Neural crest cell (in vitro differentiated cells): ENCODE measurements at regions not wholly inside any gene's neighbourhood (a gene's known extent, or its start where the extent isn't known, plus 50 kb on each side); places are given as distances from the start of the nearest gene placed in this dataset.

Experiments used
- DNase-seq: peaks from one replicate; pipeline ENCODE4 v3.0.0; 2021; ENCODE audit warnings: low read depth, mixed read lengths, low spot score
- H3K27ac Mint-ChIP-seq: one replicate; pipeline ENCODE4 v1.8.0; 2021; ENCODE audit warnings: mild to moderate bottlenecking, mixed read lengths; ENCODE audit not compliant: unreplicated experiment
- H3K27me3 Mint-ChIP-seq: 2 replicates; pipeline ENCODE4 v1.8.0; 2021; ENCODE audit warnings: low read depth, mild to moderate bottlenecking, mixed read lengths
- H3K36me3 Mint-ChIP-seq: 2 replicates; pipeline ENCODE4 v1.8.0; 2021; ENCODE audit warnings: low read depth, mild to moderate bottlenecking, mixed read lengths
- H3K4me1 Mint-ChIP-seq: 2 replicates; pipeline ENCODE4 v1.8.0; 2021; ENCODE audit warnings: mixed read lengths
- H3K4me3 Mint-ChIP-seq: one replicate; pipeline ENCODE4 v1.8.0; 2021; ENCODE audit warnings: mild to moderate bottlenecking, mixed read lengths
- H3K9me3 Mint-ChIP-seq: 2 replicates; pipeline ENCODE4 v1.8.0; 2021; ENCODE audit warnings: mixed read lengths
- TF ChIP-seq, protein P1 (sequence below): fragments of 200-600 bp; sonication (generic); conservative IDR thresholded peaks from 2 replicates; pipeline ENCODE4 v1.5.0; 2021; ENCODE audit warnings: antibody characterized with exemption, mild to moderate bottlenecking

DNA sequence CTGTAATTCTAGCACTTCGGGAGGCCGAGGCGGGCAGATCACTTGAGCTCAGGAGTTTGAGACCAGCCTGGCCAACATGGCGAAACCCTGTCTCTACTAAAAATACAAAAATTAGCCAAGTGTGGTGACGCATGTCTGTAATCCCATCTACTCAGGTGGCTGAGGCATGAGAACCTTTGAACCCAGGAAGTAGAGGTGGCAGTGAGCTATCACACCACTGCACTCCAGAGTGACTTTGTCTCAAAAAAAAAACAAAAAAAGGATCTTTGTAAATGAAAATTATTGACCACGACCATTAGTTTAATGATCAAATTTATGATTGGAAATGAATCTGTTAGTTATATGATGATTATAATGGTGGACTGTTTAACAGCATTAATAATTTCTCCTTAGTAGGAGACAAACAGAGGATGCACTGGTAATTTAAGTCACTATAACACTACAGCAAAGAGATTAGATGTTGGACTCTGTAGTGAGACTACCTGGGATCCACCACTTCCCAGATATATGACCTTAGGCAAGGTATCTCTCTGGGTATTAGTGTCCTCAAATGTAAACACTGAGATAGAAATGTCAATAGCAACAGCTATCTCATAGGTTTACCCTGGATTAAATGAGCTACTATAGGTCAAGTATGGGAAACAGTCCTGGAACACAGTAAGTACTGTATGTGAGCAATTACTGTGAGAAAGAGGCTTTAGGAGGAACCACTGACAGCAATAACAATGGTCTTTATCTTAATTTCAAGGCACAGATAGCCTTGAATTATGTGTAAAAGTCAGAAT lies 214.7 kb downstream of the NOVA1 start:
- Mint-ChIP-seq H3K27me3 (no peaks in the 10 kb centered on the region), H3K4me3 (no peak overlapping the region), H3K9me3 (peaks cover 7% of the 10 kb centered on the region), H3K36me3 (peaks cover 7% of the 10 kb centered on the region), H3K4me1 (peaks cover 7% of the 10 kb centered on the region), H3K27ac (no peak overlapping the region)
- no peak for DNase-seq
- TF ChIP-seq, protein P1, sequence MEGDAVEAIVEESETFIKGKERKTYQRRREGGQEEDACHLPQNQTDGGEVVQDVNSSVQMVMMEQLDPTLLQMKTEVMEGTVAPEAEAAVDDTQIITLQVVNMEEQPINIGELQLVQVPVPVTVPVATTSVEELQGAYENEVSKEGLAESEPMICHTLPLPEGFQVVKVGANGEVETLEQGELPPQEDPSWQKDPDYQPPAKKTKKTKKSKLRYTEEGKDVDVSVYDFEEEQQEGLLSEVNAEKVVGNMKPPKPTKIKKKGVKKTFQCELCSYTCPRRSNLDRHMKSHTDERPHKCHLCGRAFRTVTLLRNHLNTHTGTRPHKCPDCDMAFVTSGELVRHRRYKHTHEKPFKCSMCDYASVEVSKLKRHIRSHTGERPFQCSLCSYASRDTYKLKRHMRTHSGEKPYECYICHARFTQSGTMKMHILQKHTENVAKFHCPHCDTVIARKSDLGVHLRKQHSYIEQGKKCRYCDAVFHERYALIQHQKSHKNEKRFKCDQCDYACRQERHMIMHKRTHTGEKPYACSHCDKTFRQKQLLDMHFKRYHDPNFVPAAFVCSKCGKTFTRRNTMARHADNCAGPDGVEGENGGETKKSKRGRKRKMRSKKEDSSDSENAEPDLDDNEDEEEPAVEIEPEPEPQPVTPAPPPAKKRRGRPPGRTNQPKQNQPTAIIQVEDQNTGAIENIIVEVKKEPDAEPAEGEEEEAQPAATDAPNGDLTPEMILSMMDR = no peak

DNA sequence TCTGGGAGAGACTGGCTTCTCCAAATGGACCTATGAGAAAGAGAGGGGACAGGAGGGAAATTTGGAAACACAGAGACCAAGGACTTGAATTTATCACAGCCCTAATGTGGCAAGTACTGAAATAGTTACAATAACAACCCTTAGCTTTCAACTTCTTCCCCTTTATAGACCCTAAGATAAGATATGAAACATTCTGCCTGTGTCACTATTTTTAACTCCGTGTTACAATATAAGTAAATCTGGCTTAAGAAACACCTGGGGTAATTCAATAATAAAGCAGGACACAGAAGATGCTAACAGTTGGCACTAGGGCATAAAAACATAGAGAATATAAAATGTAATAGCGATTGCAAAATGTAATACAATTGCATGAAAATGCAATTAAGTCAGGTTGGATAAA lies 216.4 kb downstream of the NOVA1 start:
- H3K27me3 Mint-ChIP-seq = no peaks in the 10 kb centered on the region
- peaks cover 7% of the 10 kb centered on the region for H3K36me3 Mint-ChIP-seq
- TF ChIP-seq, protein P1 = no peak
- DNase-seq = no peak
- H3K27ac Mint-ChIP-seq = no peak overlapping the region
- H3K9me3 Mint-ChIP-seq = peaks cover 5% of the 10 kb centered on the region
- peaks cover 7% of the 10 kb centered on the region for H3K4me1 Mint-ChIP-seq
- H3K4me3 Mint-ChIP-seq = no peak overlapping the region

DNA sequence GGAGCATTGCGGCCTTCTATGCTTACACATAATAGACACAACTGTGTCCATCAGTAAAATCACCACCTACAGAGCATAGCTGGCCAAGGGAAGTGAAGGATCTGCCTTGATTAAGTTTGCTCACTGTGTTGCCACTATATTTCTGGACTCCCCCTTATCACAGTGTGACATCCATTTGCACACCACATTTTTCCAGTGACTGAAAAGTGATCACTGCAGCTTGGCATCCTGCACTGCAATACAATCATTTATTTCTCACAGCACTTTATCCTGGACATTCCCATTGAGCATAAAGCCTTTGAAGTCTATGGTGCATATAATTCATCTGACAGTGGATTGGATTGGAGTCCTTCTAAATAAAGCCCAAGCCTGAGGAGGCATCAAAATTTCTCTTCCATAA lies 217.2 kb downstream of the NOVA1 start:
- Mint-ChIP-seq H3K27ac (no peak overlapping the region), H3K9me3 (peaks cover 5% of the 10 kb centered on the region), H3K4me3 (no peak overlapping the region), H3K27me3 (no peaks in the 10 kb centered on the region), H3K4me1 (peaks cover 7% of the 10 kb centered on the region), H3K36me3 (peaks cover 7% of the 10 kb centered on the region)
- DNase-seq = no peak
- TF ChIP-seq, protein P1 = no peak

DNA sequence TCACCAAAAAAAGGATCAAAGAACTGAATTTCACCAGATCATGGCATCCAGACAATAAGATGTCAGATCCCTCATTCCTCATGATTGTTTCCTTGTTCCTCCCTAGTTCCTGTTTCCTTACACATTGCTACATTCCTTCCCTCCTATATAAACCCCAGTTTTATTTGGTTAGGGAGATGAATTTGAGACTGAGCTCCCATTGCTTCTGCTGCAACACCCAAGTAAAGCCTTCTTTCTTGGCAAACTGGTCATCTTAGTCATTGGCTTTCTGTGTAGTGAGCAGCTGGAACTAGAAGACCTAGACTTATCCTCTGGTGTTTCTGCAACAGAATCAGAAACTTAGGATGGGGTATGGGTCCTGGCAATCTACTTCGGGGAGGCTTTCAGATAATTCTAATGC lies 217.9 kb downstream of the NOVA1 start:
- Mint-ChIP-seq H3K9me3 (peaks cover 5% of the 10 kb centered on the region), H3K36me3 (peaks cover 7% of the 10 kb centered on the region), H3K27me3 (no peaks in the 10 kb centered on the region), H3K4me1 (peaks cover 7% of the 10 kb centered on the region), H3K27ac (no peak overlapping the region), H3K4me3 (no peak overlapping the region)
- DNase-seq = no peak
- TF ChIP-seq, protein P1 = no peak

DNA sequence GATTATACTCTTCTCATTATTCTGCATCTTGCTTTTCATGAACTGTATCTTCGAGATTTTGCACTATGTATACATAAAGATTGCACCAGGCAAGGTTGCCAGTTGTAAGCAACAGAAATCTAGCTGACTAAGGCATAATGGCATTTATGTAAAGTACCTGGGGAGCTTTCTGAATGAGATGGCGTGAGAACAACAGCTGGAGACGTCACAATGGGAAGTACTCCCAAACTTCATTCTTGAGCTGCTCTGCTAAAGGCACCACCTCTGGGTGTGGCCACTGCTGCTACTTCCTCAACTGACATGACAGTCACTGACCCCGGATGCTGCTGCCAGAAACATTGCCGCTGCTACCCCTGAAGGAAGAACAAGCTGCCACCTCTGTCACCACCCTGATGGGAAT lies 220.7 kb downstream of the NOVA1 start:
- peaks cover 7% of the 10 kb centered on the region for H3K4me1 Mint-ChIP-seq
- TF ChIP-seq, protein P1 = no peak
- DNase-seq = no peak
- no peak overlapping the region for H3K27ac Mint-ChIP-seq
- peaks cover 4% of the 10 kb centered on the region for H3K36me3 Mint-ChIP-seq
- no peaks in the 10 kb centered on the region for H3K27me3 Mint-ChIP-seq
- no peak overlapping the region for H3K4me3 Mint-ChIP-seq
- H3K9me3 Mint-ChIP-seq = peaks cover 8% of the 10 kb centered on the region
